ES-I3 (cell line): ENCODE measurements at regions not wholly inside any gene's neighbourhood (a gene's known extent, or its start where the extent isn't known, plus 50 kb on each side); places are given as distances from the start of the nearest gene placed in this dataset.

ENCODE experiments used
- H3K36me3 ChIP-seq: 2 replicates; pipeline ENCODE4 v1.6.1; 2013; ENCODE audit warnings: mild to moderate bottlenecking, low read length, control low read depth, moderate library complexity; ENCODE audit not compliant: insufficient read depth
- H3K4me1 ChIP-seq: 2 replicates; pipeline ENCODE4 v1.6.1; 2013; ENCODE audit warnings: mild to moderate bottlenecking, control low read depth, low read length; ENCODE audit not compliant: insufficient read depth
- H3K9ac ChIP-seq: 2 replicates; pipeline ENCODE4 v1.6.1; 2013; ENCODE audit warnings: low read depth, mild to moderate bottlenecking, low read length, moderate library complexity
- H3K9me3 ChIP-seq: 2 replicates; pipeline ENCODE4 v1.6.1; 2013; ENCODE audit warnings: mild to moderate bottlenecking, low read length, moderate library complexity; ENCODE audit not compliant: control insufficient read depth, insufficient read depth

GRCh38 chr12:102539651-102540553 lies 59.5 kb upstream of the IGF1 start:
- H3K9me3 ChIP-seq = no peaks in the 10 kb centered on the region
- peaks cover 10% of the 10 kb centered on the region; the same call in 1 of the 2 replicates for H3K4me1 ChIP-seq
- H3K9ac ChIP-seq = no peak overlapping the region

GRCh38 chr12:102535306-102535705 lies 54.9 kb upstream of the IGF1 start:
- Histone ChIP-seq H3K9ac (no peak overlapping the region), H3K4me1 (peaks cover 12% of the 10 kb centered on the region; the same call in 1 of the 2 replicates), H3K36me3 (no peaks in the 10 kb centered on the region), H3K9me3 (no peaks in the 10 kb centered on the region)

More at GRCh38 chr12:102539651-102540553, 59.5 kb upstream of the IGF1 start:
- H3K36me3 ChIP-seq = no peaks in the 10 kb centered on the region

- H3K9me3 ChIP-seq = no peaks in the 10 kb centered on the region
- H3K9ac ChIP-seq = no peak overlapping the region
- H3K36me3 ChIP-seq = no peaks in the 10 kb centered on the region
Measured at GRCh38 chr12:102534899-102535298, 54.5 kb upstream of the IGF1 start.

GRCh38 chr12:102533483-102534215 lies 53.3 kb upstream of the IGF1 start:
- Histone ChIP-seq H3K4me1 (peaks cover 12% of the 10 kb centered on the region; the same call in 1 of the 2 replicates), H3K36me3 (no peaks in the 10 kb centered on the region), H3K9me3 (no peaks in the 10 kb centered on the region), H3K9ac (no peak overlapping the region)

More at GRCh38 chr12:102534899-102535298, 54.5 kb upstream of the IGF1 start:
- peaks cover 12% of the 10 kb centered on the region; the same call in 1 of the 2 replicates for H3K4me1 ChIP-seq
